ENCODE measurements at regions not wholly inside any gene's neighbourhood (a gene's known extent, or its start where the extent isn't known, plus 50 kb on each side); places are given as distances from the start of the nearest gene placed in this dataset.

GRCh38 chr7:85525676-85526075 is 338.8 kb upstream of the SEMA3D start:
- TF ChIP-seq, protein P1, sequence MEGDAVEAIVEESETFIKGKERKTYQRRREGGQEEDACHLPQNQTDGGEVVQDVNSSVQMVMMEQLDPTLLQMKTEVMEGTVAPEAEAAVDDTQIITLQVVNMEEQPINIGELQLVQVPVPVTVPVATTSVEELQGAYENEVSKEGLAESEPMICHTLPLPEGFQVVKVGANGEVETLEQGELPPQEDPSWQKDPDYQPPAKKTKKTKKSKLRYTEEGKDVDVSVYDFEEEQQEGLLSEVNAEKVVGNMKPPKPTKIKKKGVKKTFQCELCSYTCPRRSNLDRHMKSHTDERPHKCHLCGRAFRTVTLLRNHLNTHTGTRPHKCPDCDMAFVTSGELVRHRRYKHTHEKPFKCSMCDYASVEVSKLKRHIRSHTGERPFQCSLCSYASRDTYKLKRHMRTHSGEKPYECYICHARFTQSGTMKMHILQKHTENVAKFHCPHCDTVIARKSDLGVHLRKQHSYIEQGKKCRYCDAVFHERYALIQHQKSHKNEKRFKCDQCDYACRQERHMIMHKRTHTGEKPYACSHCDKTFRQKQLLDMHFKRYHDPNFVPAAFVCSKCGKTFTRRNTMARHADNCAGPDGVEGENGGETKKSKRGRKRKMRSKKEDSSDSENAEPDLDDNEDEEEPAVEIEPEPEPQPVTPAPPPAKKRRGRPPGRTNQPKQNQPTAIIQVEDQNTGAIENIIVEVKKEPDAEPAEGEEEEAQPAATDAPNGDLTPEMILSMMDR (IDR thresholded peaks at IDR 0.05) = no peak
- Histone ChIP-seq H3K27ac (no peak overlapping the region), H3K9me3 (no peaks in the 10 kb centered on the region), H3K27me3 (no peaks in the 10 kb centered on the region), H3K4me3 (no peak overlapping the region), H3K4me1 (peaks cover 0 to 6% (median 0%) of the 10 kb centered on the region in 4 donors), H3K36me3 (no peaks in the 10 kb centered on the region)
- DNase-seq = no peak
- intact Hi-C loops (cut with DNase I; ENCODE audit: low total_unique reads) = no loop called here

DNA sequence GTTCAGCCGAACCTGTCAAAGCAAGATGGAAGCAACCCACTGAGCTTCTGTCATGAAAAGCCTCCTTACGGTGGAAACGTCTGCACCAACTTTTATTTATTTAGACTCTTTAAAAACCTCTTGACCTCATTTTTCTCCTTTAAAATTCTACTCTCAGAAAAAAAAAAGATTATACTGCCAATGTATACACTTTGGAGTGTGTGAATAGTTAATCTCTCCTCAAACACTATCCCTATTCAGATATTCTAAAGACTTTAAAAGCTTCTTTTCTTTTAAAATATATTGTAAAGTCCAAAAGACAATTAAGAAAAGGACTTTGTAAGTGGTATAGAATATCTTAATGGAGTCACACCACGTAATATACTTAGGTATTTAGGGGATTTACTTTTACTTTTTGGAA is 335.2 kb upstream of the SEMA3D start:
- intact Hi-C loops (cut with DNase I; ENCODE audit: low total_unique reads) = no loop called here
- H3K4me3 ChIP-seq = no peak overlapping the region
- peaks cover 0 to 6% (median 0%) of the 10 kb centered on the region in 4 donors for H3K4me1 ChIP-seq
- no peak overlapping the region for H3K27ac ChIP-seq
- no peaks in the 10 kb centered on the region for H3K27me3 ChIP-seq
- no peaks in the 10 kb centered on the region for H3K36me3 ChIP-seq
- TF ChIP-seq, protein P1 (IDR thresholded peaks at IDR 0.05) = no peak
- DNase-seq = no peak
- no peaks in the 10 kb centered on the region for H3K9me3 ChIP-seq

DNA sequence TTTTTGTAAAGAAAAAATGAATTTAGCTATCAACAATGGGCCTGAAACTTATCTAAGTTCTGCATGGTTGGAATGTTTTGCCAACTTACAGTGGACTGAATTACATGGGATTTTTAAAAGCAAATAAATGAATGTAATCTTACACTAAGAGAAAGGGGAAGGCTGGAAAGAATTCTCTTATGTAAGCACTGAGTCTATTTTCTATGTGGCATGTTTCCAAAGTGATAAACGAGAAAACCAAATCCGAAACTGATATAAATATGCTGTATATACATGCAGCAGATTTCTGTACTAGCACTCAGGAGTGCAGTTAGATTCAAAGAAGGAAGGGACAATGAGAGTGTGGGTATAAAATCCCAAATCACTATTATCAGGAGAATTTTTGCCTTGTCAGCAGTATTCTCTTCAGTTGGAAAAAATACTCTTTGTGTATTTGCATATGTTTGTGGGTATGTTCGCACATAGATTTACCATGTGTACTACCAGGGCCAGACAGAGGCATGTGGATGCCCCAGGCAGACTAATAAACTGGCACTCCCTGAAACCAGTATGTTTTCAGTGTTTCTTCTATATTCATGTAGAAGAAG is 334.3 kb upstream of the SEMA3D start:
- Histone ChIP-seq H3K9me3 (no peaks in the 10 kb centered on the region), H3K4me3 (no peak overlapping the region), H3K27ac (no peak overlapping the region), H3K36me3 (no peaks in the 10 kb centered on the region), H3K4me1 (peaks cover 0 to 6% (median 0%) of the 10 kb centered on the region in 4 donors), H3K27me3 (no peaks in the 10 kb centered on the region)
- no peak for DNase-seq
- intact Hi-C loops (cut with DNase I; ENCODE audit: low total_unique reads) = no loop called here
- TF ChIP-seq, protein P1 (IDR thresholded peaks at IDR 0.05) = no peak

DNA sequence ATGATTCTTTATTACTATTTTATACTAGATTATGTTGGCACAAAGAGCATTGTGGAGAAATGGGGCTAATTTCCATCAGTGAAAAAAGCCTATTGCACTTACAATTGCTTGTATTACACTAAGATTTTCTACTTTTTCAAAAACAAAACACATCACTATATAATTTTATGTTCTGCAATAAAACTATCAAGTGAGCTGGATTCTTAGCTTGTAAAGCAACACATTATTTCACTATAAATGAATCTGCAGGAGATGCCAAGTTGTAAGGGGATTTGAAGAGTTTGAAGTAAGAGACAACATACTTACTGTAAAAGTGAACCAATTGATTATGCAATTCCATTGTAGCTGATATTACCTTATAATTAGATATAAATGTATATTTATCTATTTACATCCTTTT is 333.3 kb upstream of the SEMA3D start:
- TF ChIP-seq, protein P1 (IDR thresholded peaks at IDR 0.05) = no peak

GRCh38 chr7:85516675-85517074 is 329.8 kb upstream of the SEMA3D start:
- H3K27me3 ChIP-seq = no peaks in the 10 kb centered on the region
- intact Hi-C loops (cut with DNase I; ENCODE audit: low total_unique reads) = no loop called here
- no peaks in the 10 kb centered on the region for H3K9me3 ChIP-seq
- TF ChIP-seq, protein P1 (IDR thresholded peaks at IDR 0.05) = no peak
- no peak overlapping the region for H3K27ac ChIP-seq
- no peak for DNase-seq
- no peaks in the 10 kb centered on the region for H3K36me3 ChIP-seq
- no peak overlapping the region for H3K4me3 ChIP-seq
- H3K4me1 ChIP-seq = peaks cover 0 to 6% (median 0%) of the 10 kb centered on the region in 4 donors

More for the DNA sequence above, 333.3 kb upstream of the SEMA3D start:
- H3K4me3 ChIP-seq = no peak overlapping the region
- H3K27ac ChIP-seq = no peak overlapping the region
- peaks cover 0 to 6% (median 0%) of the 10 kb centered on the region in 4 donors for H3K4me1 ChIP-seq
- DNase-seq = no peak
- H3K36me3 ChIP-seq = no peaks in the 10 kb centered on the region
- no peaks in the 10 kb centered on the region for H3K9me3 ChIP-seq
- H3K27me3 ChIP-seq = no peaks in the 10 kb centered on the region
- intact Hi-C loops (cut with DNase I; ENCODE audit: low total_unique reads) = no loop called here

GRCh38 chr7:85512790-85513189 is 325.9 kb upstream of the SEMA3D start:
- Histone ChIP-seq H3K36me3 (no peaks in the 10 kb centered on the region), H3K9me3 (no peaks in the 10 kb centered on the region), H3K4me1 (no peaks in the 10 kb centered on the region), H3K27me3 (no peaks in the 10 kb centered on the region), H3K4me3 (no peak overlapping the region), H3K27ac (no peak overlapping the region)
- no peak for DNase-seq
- TF ChIP-seq, protein P1 (IDR thresholded peaks at IDR 0.05) = no peak
- intact Hi-C loops (cut with DNase I; ENCODE audit: low total_unique reads) = no loop called here
